Spleen (tissue), 11 donors: ENCODE measurements at regions not wholly inside any gene's neighbourhood (a gene's known extent, or its start where the extent isn't known, plus 50 kb on each side); places are given as distances from the start of the nearest gene placed in this dataset.

Experiments
- DNase-seq: peaks from one replicate; pipeline ENCODE4 v3.0.0-alpha.2; 2020
- H3K27ac ChIP-seq, 8 donors: fragments of 200-600 bp; sonication (generic) in 7 of 8; 1 replicate in 4 of 8; 2 replicates in 4 of 8; pipeline versions ENCODE4 v1.5.0 to v1.8.0; 2016 to 2021; ENCODE audit warnings: inconsistent platforms in 4 of 8, mild to moderate bottlenecking in 4 of 8, moderate library complexity in 1 of 8
- H3K27me3 ChIP-seq, 7 donors: fragments of 200-600 bp; sonication (generic) in 6 of 7; replicated peaks in 1 of 7; 1 replicate in 4 of 7; 2 replicates in 3 of 7; pipeline versions ENCODE4 v1.5.0 to v1.8.0; 2016 to 2021; ENCODE audit warnings: inconsistent platforms in 3 of 7, mild to moderate bottlenecking in 1 of 7
- H3K36me3 ChIP-seq, 6 donors: fragments of 200-600 bp; sonication (generic) in 5 of 6; 1 replicate in 4 of 6; 2 replicates in 2 of 6; pipeline versions ENCODE4 v1.5.0 to v1.8.0; 2016 to 2021; ENCODE audit warnings: inconsistent platforms in 2 of 6
- H3K4me1 ChIP-seq, 6 donors: fragments of 200-600 bp; sonication (generic) in 5 of 6; 1 replicate in 3 of 6; 2 replicates in 3 of 6; pipeline versions ENCODE4 v1.5.0 to v1.8.0; 2016 to 2021; ENCODE audit warnings: inconsistent platforms in 3 of 6
- H3K4me3 ChIP-seq, 8 donors: fragments of 200-600 bp; sonication (generic) in 7 of 8; 1 replicate in 4 of 8; 2 replicates in 4 of 8; pipeline versions ENCODE4 v1.5.0 to v1.8.0; 2016 to 2021; ENCODE audit warnings: inconsistent platforms in 4 of 8, mild to moderate bottlenecking in 4 of 8, moderate library complexity in 2 of 8
- H3K9me3 ChIP-seq, 8 donors: fragments of 200-600 bp; sonication (generic) in 7 of 8; 1 replicate in 4 of 8; 2 replicates in 4 of 8; pipeline versions ENCODE4 v1.5.0 to v1.8.0; 2016 to 2021; ENCODE audit warnings: inconsistent platforms in 4 of 8
- POLR2A ChIP-seq, 3 donors: fragments of 450-650 bp; IDR thresholded peaks; one replicate each; pipeline ENCODE4 v1.5.1; 2017; ENCODE audit warnings: antibody characterized with exemption in 3 of 3, mild to moderate bottlenecking in 1 of 3
- POLR2AphosphoS5 ChIP-seq, 3 donors: sonication (generic); formaldehyde crosslinking; IDR thresholded peaks; one replicate each; pipeline ENCODE4 v1.5.1; 2017; ENCODE audit warnings: antibody characterized with exemption in 3 of 3
- WGBS, 5 donors: extraction: QIAGEN DNeasy Blood & Tissue Kit in 3 of 5; methylation state at CpG; one replicate each; pipeline versions ENCODE4 v1.1.5 to v1.1.7; 2013 to 2018; 5-methylcytosine and 5-hydroxymethylcytosine counted together
- intact Hi-C: fragments of 100-400 bp; cut with DNase I; formaldehyde crosslinking; loops from one replicate; pipeline ENCODE4 v1.15.0; 2023; ENCODE audit warnings: low total_unique reads
- TF ChIP-seq, protein P1 (sequence below), 11 experiments: fragments of 200-600 bp in 7 of 11; fragments of 450-650 bp in 4 of 11; sonication (generic) in 4 of 11; IDR thresholded peaks in 8 of 11; conservative IDR thresholded peaks in 3 of 11; 1 replicate in 7 of 11; 2 replicates in 4 of 11; pipeline versions ENCODE4 v1.4.0 to v1.8.0; 2016 to 2021; ENCODE audit warnings: antibody characterized with exemption in 11 of 11, inconsistent platforms in 4 of 11, mild to moderate bottlenecking in 1 of 11
- donor health status: healthy with polysubstance abuse.
- donor health status: DM: no; HTN: no; CAD: no; lungs with moderate emphysema.
- donor health status: DM: no; HTN: no; CAD: no.
- donor health status: Bipolar disorder and iron deficiency.
- donor health status: healthy.
- donor health status: DM: no; HTN: no; CAD: no.
- donor health status: DM: yes; HTN: yes; CAD: no.

- no peak for TF ChIP-seq POLR2A (IDR thresholded peaks at IDR 0.05)
- TF ChIP-seq, protein P1, sequence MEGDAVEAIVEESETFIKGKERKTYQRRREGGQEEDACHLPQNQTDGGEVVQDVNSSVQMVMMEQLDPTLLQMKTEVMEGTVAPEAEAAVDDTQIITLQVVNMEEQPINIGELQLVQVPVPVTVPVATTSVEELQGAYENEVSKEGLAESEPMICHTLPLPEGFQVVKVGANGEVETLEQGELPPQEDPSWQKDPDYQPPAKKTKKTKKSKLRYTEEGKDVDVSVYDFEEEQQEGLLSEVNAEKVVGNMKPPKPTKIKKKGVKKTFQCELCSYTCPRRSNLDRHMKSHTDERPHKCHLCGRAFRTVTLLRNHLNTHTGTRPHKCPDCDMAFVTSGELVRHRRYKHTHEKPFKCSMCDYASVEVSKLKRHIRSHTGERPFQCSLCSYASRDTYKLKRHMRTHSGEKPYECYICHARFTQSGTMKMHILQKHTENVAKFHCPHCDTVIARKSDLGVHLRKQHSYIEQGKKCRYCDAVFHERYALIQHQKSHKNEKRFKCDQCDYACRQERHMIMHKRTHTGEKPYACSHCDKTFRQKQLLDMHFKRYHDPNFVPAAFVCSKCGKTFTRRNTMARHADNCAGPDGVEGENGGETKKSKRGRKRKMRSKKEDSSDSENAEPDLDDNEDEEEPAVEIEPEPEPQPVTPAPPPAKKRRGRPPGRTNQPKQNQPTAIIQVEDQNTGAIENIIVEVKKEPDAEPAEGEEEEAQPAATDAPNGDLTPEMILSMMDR (IDR thresholded peaks at IDR 0.05 in 8 of 11, conservative IDR thresholded peaks at IDR 0.05 in 3 of 11), result no peak
- TF ChIP-seq POLR2AphosphoS5 (IDR thresholded peaks at IDR 0.05), result no peak
- Histone ChIP-seq H3K36me3 (no peaks in the 10 kb centered on the region), H3K4me3 (no peak overlapping the region), H3K4me1 (no peaks in the 10 kb centered on the region), H3K27ac (no peak overlapping the region), H3K9me3 (no peaks in the 10 kb centered on the region), H3K27me3 (peaks cover 0 to 13% (median 0%) of the 10 kb centered on the region in 7 donors)
- intact Hi-C loops, result loop anchor here (10.0 kb wide), 2 partner anchors 118 to 638 kb away; no protein-coding TSS in a partner anchor
- DNase-seq, result no peak
- WGBS, 5 donors, result 70 to 79% (median 75%) methylated on average over 5 of the region's 5 CpGs
Measured at GRCh38 chr18:2222270-2223185, 348.8 kb downstream of the METTL4 start.

GRCh38 chr18:2223449-2223848 lies 347.9 kb downstream of the METTL4 start:
- H3K4me3 ChIP-seq, result no peak overlapping the region
- H3K9me3 ChIP-seq, result no peaks in the 10 kb centered on the region
- TF ChIP-seq POLR2A (IDR thresholded peaks at IDR 0.05), result no peak
- no peak for TF ChIP-seq POLR2AphosphoS5 (IDR thresholded peaks at IDR 0.05)
- TF ChIP-seq, protein P1 (IDR thresholded peaks at IDR 0.05 in 8 of 11, conservative IDR thresholded peaks at IDR 0.05 in 3 of 11), result no peak
- DNase-seq, result no peak
- 67 to 81% (median 79%) methylated on average over 5 of the region's 5 CpGs for WGBS, 5 donors
- no peak overlapping the region for H3K27ac ChIP-seq
- no peaks in the 10 kb centered on the region for H3K4me1 ChIP-seq
- intact Hi-C loops, result loop anchor here (10.0 kb wide), 2 partner anchors 119 to 639 kb away; no protein-coding TSS in a partner anchor
- H3K27me3 ChIP-seq, result peaks cover 0 to 13% (median 0%) of the 10 kb centered on the region in 7 donors
- H3K36me3 ChIP-seq, result no peaks in the 10 kb centered on the region

GRCh38 chr18:2223849-2224248 lies 347.5 kb downstream of the METTL4 start:
- no peak for DNase-seq
- TF ChIP-seq, protein P1 (IDR thresholded peaks at IDR 0.05 in 8 of 11, conservative IDR thresholded peaks at IDR 0.05 in 3 of 11), result peak in 8 of 11 experiments; percentile 4 to 49 (median 40)
- TF ChIP-seq POLR2AphosphoS5 (IDR thresholded peaks at IDR 0.05) (no peak), POLR2A (IDR thresholded peaks at IDR 0.05) (no peak)
- no peaks in the 10 kb centered on the region for H3K9me3 ChIP-seq
- intact Hi-C loops, result loop anchor here (10.0 kb wide), 2 partner anchors 119 to 639 kb away; no protein-coding TSS in a partner anchor
- H3K27me3 ChIP-seq, result peaks cover 0 to 11% (median 0%) of the 10 kb centered on the region in 7 donors
- 33 to 58% (median 52%) methylated on average over 2 of the region's 2 CpGs for WGBS, 5 donors
- no peaks in the 10 kb centered on the region for H3K4me1 ChIP-seq
- no peak overlapping the region for H3K4me3 ChIP-seq
- no peaks in the 10 kb centered on the region for H3K36me3 ChIP-seq
- H3K27ac ChIP-seq, result no peak overlapping the region

GRCh38 chr18:2236232-2236631 lies 335.1 kb downstream of the METTL4 start:
- 62 to 82% (median 71%) methylated on average over 2 of the region's 2 CpGs for WGBS, 5 donors
- Histone ChIP-seq H3K4me1 (no peaks in the 10 kb centered on the region), H3K27ac (no peak overlapping the region), H3K36me3 (no peaks in the 10 kb centered on the region), H3K27me3 (peaks cover 0 to 28% (median 0%) of the 10 kb centered on the region in 7 donors), H3K4me3 (no peak overlapping the region), H3K9me3 (no peaks in the 10 kb centered on the region)
- intact Hi-C loops, result no loop called here
- TF ChIP-seq, protein P1 (IDR thresholded peaks at IDR 0.05 in 8 of 11, conservative IDR thresholded peaks at IDR 0.05 in 3 of 11), result no peak
- no peak for TF ChIP-seq POLR2AphosphoS5 (IDR thresholded peaks at IDR 0.05)
- TF ChIP-seq POLR2A (IDR thresholded peaks at IDR 0.05), result no peak
- DNase-seq, result no peak
